ENCODE measurements at regions not wholly inside any gene's neighbourhood (a gene's known extent, or its start where the extent isn't known, plus 50 kb on each side); places are given as distances from the start of the nearest gene placed in this dataset.
"Not testable (repeated sequence)": the region's sequence is repeated elsewhere in the genome, so short reads cannot be mapped to it uniquely, and the experiment has no call there.

GRCh38 chr11:71638801-71639519 lies 56.3 kb upstream of the KRTAP5-11 start:
- peak; percentile 81 for DNase-seq (ENCODE audit: low read depth, low spot score)

DNA sequence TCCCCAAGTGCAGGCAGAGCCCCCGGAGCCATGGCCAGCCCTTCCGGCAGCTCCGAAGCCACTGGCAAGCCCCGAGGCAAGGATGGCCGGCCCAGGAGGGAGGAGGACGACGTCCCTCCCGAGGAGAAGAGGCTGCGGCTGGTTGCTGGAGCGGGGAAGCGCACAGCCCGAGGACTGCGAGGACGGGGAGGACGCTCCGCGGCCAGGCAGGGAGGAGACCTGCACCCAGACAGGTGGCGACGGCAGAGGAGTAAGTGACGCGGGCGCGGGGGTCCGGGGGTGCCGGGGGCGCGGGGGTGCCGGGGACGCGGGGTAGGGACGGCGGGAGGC lies 56.8 kb upstream of the KRTAP5-11 start:
- peak; percentile 44 for DNase-seq (ENCODE audit: low read depth, low spot score)

GRCh38 chr11:71639916-71640315 lies 57.2 kb upstream of the KRTAP5-11 start:
- DNase-seq (ENCODE audit: low read depth, low spot score), result not testable (repeated sequence)

DNA sequence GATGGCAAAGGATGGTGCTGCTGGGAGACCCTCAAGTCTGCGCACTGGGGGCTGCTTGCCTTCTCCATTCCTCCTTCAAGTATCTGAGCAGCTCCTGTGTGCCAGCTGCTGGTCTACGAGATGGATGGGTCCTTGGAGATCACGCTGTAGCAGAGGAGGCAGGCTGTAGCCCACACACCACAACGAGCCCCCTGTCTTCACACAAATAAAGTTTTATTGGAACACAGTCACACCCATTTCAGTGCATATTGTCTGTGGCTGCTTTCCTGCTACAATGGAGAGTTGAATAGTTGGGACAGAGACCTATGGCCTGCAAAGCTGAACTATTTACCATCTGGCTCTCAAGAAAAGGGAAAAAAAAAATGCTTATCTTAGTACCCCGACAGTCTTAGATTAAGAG lies 64.4 kb upstream of the KRTAP5-11 start:
- DNase-seq (ENCODE audit: low read depth, low spot score), result not testable (repeated sequence)

GRCh38 chr11:71652998-71653397 lies 70.3 kb upstream of the KRTAP5-11 start:
- DNase-seq (ENCODE audit: low read depth, low spot score), result not testable (repeated sequence)

GRCh38 chr11:71654423-71654822 lies 71.7 kb upstream of the KRTAP5-11 start:
- not testable (repeated sequence) for DNase-seq (ENCODE audit: low read depth, low spot score)

- DNase-seq (ENCODE audit: low read depth, low spot score), result not testable (repeated sequence)
Measured at GRCh38 chr11:71655041-71655440, 72.4 kb upstream of the KRTAP5-11 start.

DNA sequence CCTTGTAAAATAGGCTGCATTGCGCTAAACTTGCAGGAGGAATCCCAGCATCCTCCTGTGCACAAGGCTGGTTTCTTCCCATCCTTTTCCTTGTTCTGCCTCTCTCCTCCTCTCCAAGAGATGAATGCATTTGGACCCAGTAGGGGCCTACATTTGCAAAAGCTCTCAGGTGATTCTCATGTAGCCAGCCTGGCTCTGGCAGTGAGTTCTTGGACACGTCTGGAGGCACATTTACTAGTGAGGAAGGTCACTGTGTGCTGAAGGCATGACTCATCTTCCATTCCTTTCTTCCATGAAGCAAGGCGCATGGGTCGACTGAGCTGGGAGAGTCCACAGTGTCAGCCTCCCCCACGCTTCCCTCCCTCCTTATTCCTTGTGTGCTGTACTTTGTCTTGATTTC lies 73.8 kb upstream of the KRTAP5-11 start:
- DNase-seq (ENCODE audit: low read depth, low spot score), result peak; percentile 8

- not testable (repeated sequence) for DNase-seq (ENCODE audit: low read depth, low spot score)
Measured at GRCh38 chr11:71664941-71665340, 82.3 kb upstream of the KRTAP5-11 start.

GRCh38 chr11:71698110-71698509 lies 115.4 kb upstream of the KRTAP5-11 start:
- not testable (repeated sequence) for DNase-seq (ENCODE audit: low read depth, low spot score)

GRCh38 chr11:71698961-71699360 lies 116.3 kb upstream of the KRTAP5-11 start:
- DNase-seq (ENCODE audit: low read depth, low spot score), result peak; percentile 26

DNA sequence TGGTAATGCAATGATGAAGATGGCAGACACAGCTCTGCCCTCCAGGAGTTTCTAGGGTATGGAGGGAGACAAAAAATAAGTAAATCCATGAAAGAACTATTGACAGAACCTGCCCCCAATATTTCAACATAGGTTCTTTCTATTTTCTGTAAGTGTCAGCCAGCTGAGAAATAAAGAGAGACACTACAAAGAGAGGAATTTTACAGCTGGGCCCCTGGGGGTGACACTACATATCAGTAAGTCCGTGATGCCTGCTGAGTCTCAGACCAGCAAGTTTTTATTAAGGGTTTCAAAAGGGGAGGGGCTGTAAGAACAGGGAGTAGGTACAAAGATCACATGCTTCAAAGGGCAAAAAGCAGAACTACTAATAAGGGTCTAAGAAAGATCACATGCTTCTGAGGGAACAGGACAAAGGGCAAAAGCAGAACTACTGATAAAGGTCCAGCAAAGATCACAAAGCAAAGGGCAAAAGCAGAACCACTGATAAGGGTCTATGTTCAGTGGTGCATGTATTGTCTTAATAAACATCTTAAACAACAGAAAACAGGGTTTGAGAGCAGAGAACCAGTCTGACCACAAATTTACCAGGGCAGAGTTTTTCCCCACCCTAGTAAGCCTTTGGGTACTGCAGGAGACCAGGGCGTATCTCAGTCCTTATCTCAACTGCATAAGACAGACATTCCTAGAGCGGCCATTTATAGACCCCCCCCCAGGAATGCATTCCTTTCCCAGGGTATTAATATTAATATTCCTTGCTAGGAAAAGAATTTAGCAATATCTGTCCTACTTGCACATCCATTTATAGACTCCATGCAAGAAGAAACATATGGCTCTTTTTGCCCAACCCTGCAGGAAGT lies 119.0 kb upstream of the KRTAP5-11 start:
- DNase-seq (ENCODE audit: low read depth, low spot score), result not testable (repeated sequence)

GRCh38 chr11:71705086-71705737 lies 122.5 kb upstream of the KRTAP5-11 start:
- DNase-seq (ENCODE audit: low read depth, low spot score), result not testable (repeated sequence)

- DNase-seq (ENCODE audit: low read depth, low spot score), result not testable (repeated sequence)
Measured at GRCh38 chr11:71705738-71706432, 123.2 kb upstream of the KRTAP5-11 start.

GRCh38 chr11:71707083-71707482 lies 124.4 kb upstream of the KRTAP5-11 start:
- DNase-seq (ENCODE audit: low read depth, low spot score), result peak; percentile 47

GRCh38 chr11:71709541-71709940 lies 123.5 kb upstream of the DEFB108B start:
- DNase-seq (ENCODE audit: low read depth, low spot score), result not testable (repeated sequence)

DNA sequence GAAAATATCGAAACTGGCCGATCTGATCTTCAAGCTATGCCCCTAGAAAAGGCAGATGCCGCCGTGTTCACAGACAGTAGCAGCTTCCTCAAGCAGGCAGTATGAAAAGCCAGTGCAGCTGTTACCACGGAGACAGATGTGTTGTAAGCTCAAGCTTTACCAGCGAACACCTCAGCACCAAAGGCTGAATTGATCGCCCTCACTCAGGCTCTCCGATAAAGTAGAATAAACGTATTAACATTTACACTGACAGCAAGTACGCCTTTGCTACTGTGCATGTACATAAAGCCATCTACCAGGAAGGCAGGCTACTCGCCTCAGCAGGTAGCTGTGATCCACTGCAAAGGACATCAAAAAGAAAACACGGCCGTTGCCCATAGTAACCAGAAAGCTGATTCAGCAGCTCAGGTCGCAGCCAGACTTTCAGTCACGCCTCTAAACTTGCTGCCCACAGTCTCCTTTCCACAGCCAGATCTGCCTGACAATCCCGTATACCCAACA lies 122.8 kb upstream of the DEFB108B start:
- peak; percentile 80 for DNase-seq (ENCODE audit: low read depth, low spot score)

DNA sequence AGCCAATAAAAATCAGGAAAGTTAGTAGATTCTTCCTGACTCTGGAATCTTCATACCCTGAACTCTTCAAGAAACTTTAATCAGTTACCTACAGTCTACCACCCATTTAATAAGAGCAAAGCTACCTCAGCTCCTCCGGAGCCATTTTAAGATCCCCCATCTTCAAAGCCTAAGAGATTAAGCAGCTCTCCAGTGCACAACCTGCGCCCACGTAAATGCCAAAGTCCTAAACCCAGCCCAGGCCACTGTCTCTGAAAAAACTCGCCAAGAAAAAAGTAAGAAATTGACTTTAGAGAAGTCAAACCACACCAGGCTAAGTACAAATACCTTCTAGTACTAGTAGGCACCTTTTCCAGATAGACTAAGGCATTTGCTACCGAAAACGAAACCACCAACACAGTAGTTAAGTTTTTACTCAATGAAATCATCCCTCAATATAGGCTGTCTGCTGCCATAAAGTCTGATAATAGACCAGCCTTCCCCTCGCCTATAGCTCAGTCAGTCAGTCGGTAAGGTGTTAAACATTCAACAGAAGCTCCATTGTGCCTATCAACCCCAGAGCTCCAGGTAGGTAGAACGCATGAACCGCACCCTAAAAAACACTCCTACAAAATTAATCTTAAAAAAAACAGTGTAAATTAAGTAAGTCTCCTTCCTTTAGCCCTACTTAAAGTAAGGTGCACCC lies 122.2 kb upstream of the DEFB108B start:
- DNase-seq (ENCODE audit: low read depth, low spot score), result not testable (repeated sequence)

DNA sequence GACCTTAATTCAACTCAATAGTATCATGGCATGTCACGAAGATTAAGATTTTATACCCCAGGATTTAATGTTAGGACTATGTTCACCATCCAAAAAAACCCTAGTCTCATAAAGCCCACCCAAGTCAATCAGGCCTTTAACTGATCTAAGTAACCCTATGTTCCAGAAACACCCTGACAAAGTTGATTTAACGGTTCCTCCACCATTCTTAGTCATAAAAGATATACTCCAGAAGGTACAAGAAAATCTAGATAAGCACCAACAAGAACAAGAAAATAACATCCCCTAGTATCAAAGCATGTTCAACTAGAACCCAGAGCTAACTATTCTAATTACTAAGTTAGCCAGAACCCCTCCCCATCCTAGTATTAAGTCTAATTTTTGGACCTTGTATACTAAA lies 120.7 kb upstream of the DEFB108B start:
- not testable (repeated sequence) for DNase-seq (ENCODE audit: low read depth, low spot score)

- not testable (repeated sequence) for DNase-seq (ENCODE audit: low read depth, low spot score)
Measured at GRCh38 chr11:71712846-71713245, 120.2 kb upstream of the DEFB108B start.

DNA sequence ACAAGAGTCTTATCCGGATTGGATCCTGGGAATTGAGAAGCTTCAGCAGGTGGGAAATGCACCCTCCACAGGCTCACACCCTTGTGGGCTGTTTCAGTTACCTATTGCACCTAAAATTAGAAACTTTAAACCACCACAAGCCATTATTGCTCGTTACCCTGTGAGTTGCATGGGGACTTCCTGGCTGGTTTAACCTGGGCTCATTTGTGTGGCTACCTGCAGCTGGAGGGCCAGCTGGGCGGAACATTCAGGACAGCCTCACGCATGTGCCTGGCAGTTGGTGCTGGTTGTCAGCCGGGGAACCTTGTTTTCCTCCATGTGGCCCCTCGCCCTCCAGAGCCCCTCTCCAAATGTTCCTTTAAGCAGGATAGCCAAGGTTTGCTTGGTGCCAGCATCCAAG lies 118.5 kb upstream of the DEFB108B start:
- DNase-seq (ENCODE audit: low read depth, low spot score), result not testable (repeated sequence)
